Spleen (tissue), 7 donors: ENCODE measurements at regions not wholly inside any gene's neighbourhood (a gene's known extent, or its start where the extent isn't known, plus 50 kb on each side); places are given as distances from the start of the nearest gene placed in this dataset.

ENCODE experiments used
- CTCF ChIP-seq, 11 experiments: fragments of 200-600 bp in 7 of 11; fragments of 450-650 bp in 4 of 11; sonication (generic) in 4 of 11; IDR thresholded peaks in 8 of 11; conservative IDR thresholded peaks in 3 of 11; 1 replicate in 7 of 11; 2 replicates in 4 of 11; pipeline versions ENCODE4 v1.4.0 to v1.8.0; 2016 to 2021; ENCODE audit warnings: antibody characterized with exemption in 11 of 11, inconsistent platforms in 4 of 11, mild to moderate bottlenecking in 1 of 11
- POLR2A ChIP-seq, 3 donors: fragments of 450-650 bp; IDR thresholded peaks; one replicate each; pipeline ENCODE4 v1.5.1; 2017; ENCODE audit warnings: antibody characterized with exemption in 3 of 3, mild to moderate bottlenecking in 1 of 3
- POLR2AphosphoS5 ChIP-seq, 3 donors: sonication (generic); formaldehyde crosslinking; IDR thresholded peaks; one replicate each; pipeline ENCODE4 v1.5.1; 2017; ENCODE audit warnings: antibody characterized with exemption in 3 of 3
- donor health status: DM: no; HTN: no; CAD: no; lungs with moderate emphysema.
- donor health status: DM: no; HTN: no; CAD: no.
- donor health status: DM: no; HTN: no; CAD: no.

- TF ChIP-seq POLR2A (IDR thresholded peaks at IDR 0.05), result no peak
- no peak for TF ChIP-seq CTCF (IDR thresholded peaks at IDR 0.05 in 8 of 11, conservative IDR thresholded peaks at IDR 0.05 in 3 of 11)
- TF ChIP-seq POLR2AphosphoS5 (IDR thresholded peaks at IDR 0.05), result no peak
Measured at GRCh38 chr1:196063294-196063693, 544.9 kb downstream of the KCNT2 start.
